ENCODE measurements at regions not wholly inside any gene's neighbourhood (a gene's known extent, or its start where the extent isn't known, plus 50 kb on each side); places are given as distances from the start of the nearest gene placed in this dataset.

GRCh38 chr14:27917896-27918295 is 848.7 kb upstream of the FOXG1 start:
- no peak for DNase-seq (ENCODE audit: low read depth, low spot score)

GRCh38 chr14:27927519-27927918 is 839.1 kb upstream of the FOXG1 start:
- no peak for DNase-seq (ENCODE audit: low read depth, low spot score)

GRCh38 chr14:27929797-27930347 is 836.7 kb upstream of the FOXG1 start:
- DNase-seq (ENCODE audit: low read depth, low spot score): no peak

GRCh38 chr14:27938392-27938791 is 828.2 kb upstream of the FOXG1 start:
- no peak for DNase-seq (ENCODE audit: low read depth, low spot score)

- no peak for DNase-seq (ENCODE audit: low read depth, low spot score)
Observed at GRCh38 chr14:27945512-27945911, 821.1 kb upstream of the FOXG1 start.

GRCh38 chr14:27958757-27959156 is 807.8 kb upstream of the FOXG1 start:
- DNase-seq (ENCODE audit: low read depth, low spot score): peak; percentile 4

- DNase-seq (ENCODE audit: low read depth, low spot score): no peak
Observed at GRCh38 chr14:27995691-27996090, 770.9 kb upstream of the FOXG1 start.

- no peak for DNase-seq (ENCODE audit: low read depth, low spot score)
Observed at GRCh38 chr14:28001002-28001401, 765.6 kb upstream of the FOXG1 start.

- DNase-seq (ENCODE audit: low read depth, low spot score): no peak
Observed at GRCh38 chr14:28012629-28013415, 753.8 kb upstream of the FOXG1 start.

GRCh38 chr14:28020112-28020511 is 746.5 kb upstream of the FOXG1 start:
- no peak for DNase-seq (ENCODE audit: low read depth, low spot score)

GRCh38 chr14:28023853-28024252 is 742.7 kb upstream of the FOXG1 start:
- DNase-seq (ENCODE audit: low read depth, low spot score): no peak

- DNase-seq (ENCODE audit: low read depth, low spot score): no peak
Observed at GRCh38 chr14:28052251-28052650, 714.3 kb upstream of the FOXG1 start.

GRCh38 chr14:28055008-28055407 is 711.6 kb upstream of the FOXG1 start:
- DNase-seq (ENCODE audit: low read depth, low spot score): no peak

GRCh38 chr14:28057359-28058296 is 709.0 kb upstream of the FOXG1 start:
- peak; percentile 9 for DNase-seq (ENCODE audit: low read depth, low spot score)

- no peak for DNase-seq (ENCODE audit: low read depth, low spot score)
Observed at GRCh38 chr14:28059254-28059653, 707.3 kb upstream of the FOXG1 start.

- peak; percentile 30 for DNase-seq (ENCODE audit: low read depth, low spot score)
Observed at GRCh38 chr14:28061006-28061405, 705.6 kb upstream of the FOXG1 start.

- DNase-seq (ENCODE audit: low read depth, low spot score): no peak
Observed at GRCh38 chr14:28077021-28077420, 689.6 kb upstream of the FOXG1 start.

GRCh38 chr14:28083389-28083788 is 683.2 kb upstream of the FOXG1 start:
- DNase-seq (ENCODE audit: low read depth, low spot score): peak; percentile 3

GRCh38 chr14:28088125-28088524 is 678.5 kb upstream of the FOXG1 start:
- no peak for DNase-seq (ENCODE audit: low read depth, low spot score)

- no peak for DNase-seq (ENCODE audit: low read depth, low spot score)
Observed at GRCh38 chr14:28097585-28097984, 669.0 kb upstream of the FOXG1 start.

- DNase-seq (ENCODE audit: low read depth, low spot score): no peak
Observed at GRCh38 chr14:28098856-28099255, 667.7 kb upstream of the FOXG1 start.

- peak; percentile 27 for DNase-seq (ENCODE audit: low read depth, low spot score)
Observed at GRCh38 chr14:28102001-28102400, 664.6 kb upstream of the FOXG1 start.

Data from astrocyte of the hippocampus (primary cell).